IPS DF 6.9 (cell line): ENCODE measurements at regions not wholly inside any gene's neighbourhood (a gene's known extent, or its start where the extent isn't known, plus 50 kb on each side); places are given as distances from the start of the nearest gene placed in this dataset.

ENCODE experiments used
- DNase-seq: peaks from one replicate; pipeline ENCODE4 v3.0.0-alpha.2; 2013; ENCODE audit warnings: low read depth, low spot score
- H3K27ac ChIP-seq: one replicate; pipeline ENCODE4 v1.5.1; 2013; ENCODE audit warnings: low read length, control low read depth
- H3K27me3 ChIP-seq: 2 replicates; pipeline ENCODE4 v1.6.1; 2013; ENCODE audit warnings: mild to moderate bottlenecking, low read length; ENCODE audit not compliant: control insufficient read depth, insufficient read depth
- H3K36me3 ChIP-seq: 2 replicates; pipeline ENCODE4 v1.6.1; 2013; ENCODE audit warnings: low read length; ENCODE audit not compliant: control insufficient read depth, insufficient read depth
- H3K4me1 ChIP-seq: 2 replicates; pipeline ENCODE4 v1.6.1; 2013; ENCODE audit warnings: low read length; ENCODE audit not compliant: control insufficient read depth, insufficient read depth
- H3K4me3 ChIP-seq: 2 replicates; pipeline ENCODE4 v1.5.1; 2013; ENCODE audit warnings: mild to moderate bottlenecking, low read length
- H3K9me3 ChIP-seq: 2 replicates; pipeline ENCODE4 v1.6.1; 2013; ENCODE audit warnings: low read length, inconsistent platforms; ENCODE audit not compliant: control insufficient read depth, insufficient read depth
- WGBS: extraction: QIAGEN DNeasy Blood & Tissue Kit; methylation state at CpG from one replicate; pipeline ENCODE4 v1.1.7; 2013; ENCODE audit warnings: mixed read lengths, missing lambda C conversion rate; ENCODE audit not compliant: insufficient read length, insufficient coverage; 5-methylcytosine and 5-hydroxymethylcytosine counted together

- peak; percentile 13 for DNase-seq
- H3K4me3 ChIP-seq, result no peak overlapping the region
Observed at GRCh38 chr3:163328680-163329079, 1749.6 kb downstream of the SI start.

GRCh38 chr3:163327086-163327485 is 1751.2 kb downstream of the SI start:
- DNase-seq, result no peak
- Histone ChIP-seq H3K4me1 (no peaks in the 10 kb centered on the region), H3K27ac (no peak overlapping the region), H3K4me3 (no peak overlapping the region), H3K36me3 (no peaks in the 10 kb centered on the region), H3K27me3 (no peaks in the 10 kb centered on the region), H3K9me3 (no peaks in the 10 kb centered on the region; the same call in 1 of the 2 replicates)
- no CpG with 5 or more reads among the region's 2 CpGs for WGBS

More at GRCh38 chr3:163328680-163329079, 1749.6 kb downstream of the SI start:
- Histone ChIP-seq H3K27ac (no peak overlapping the region), H3K36me3 (no peaks in the 10 kb centered on the region), H3K27me3 (no peaks in the 10 kb centered on the region), H3K9me3 (no peaks in the 10 kb centered on the region; the same call in 1 of the 2 replicates), H3K4me1 (no peaks in the 10 kb centered on the region)
- WGBS, result no CpG with 5 or more reads among the region's 7 CpGs

DNA sequence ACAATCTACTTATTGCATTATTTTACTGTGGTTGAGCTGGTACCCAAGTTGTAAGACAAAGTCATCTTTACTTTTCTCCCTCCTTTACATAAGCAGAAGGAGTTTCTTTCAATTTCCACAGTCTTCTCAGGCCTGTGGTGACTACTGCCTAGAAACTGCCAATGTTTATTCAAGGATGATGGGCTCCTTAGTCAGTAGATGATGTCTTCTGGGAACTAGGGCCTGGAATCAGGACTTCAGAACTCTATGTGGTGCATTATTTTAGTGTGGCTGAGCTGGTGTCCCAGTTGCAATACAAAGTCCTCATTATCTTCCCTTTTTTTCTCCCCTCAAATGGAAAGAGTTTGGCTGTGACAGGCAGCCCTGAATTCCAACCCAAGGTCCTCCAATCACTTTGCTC is 1762.5 kb downstream of the SI start:
- no peak for DNase-seq
- no peaks in the 10 kb centered on the region for H3K27me3 ChIP-seq
- H3K36me3 ChIP-seq, result no peaks in the 10 kb centered on the region
- H3K4me1 ChIP-seq, result no peaks in the 10 kb centered on the region
- H3K27ac ChIP-seq, result no peak overlapping the region
- no peak overlapping the region for H3K4me3 ChIP-seq
- H3K9me3 ChIP-seq, result no peaks in the 10 kb centered on the region

DNA sequence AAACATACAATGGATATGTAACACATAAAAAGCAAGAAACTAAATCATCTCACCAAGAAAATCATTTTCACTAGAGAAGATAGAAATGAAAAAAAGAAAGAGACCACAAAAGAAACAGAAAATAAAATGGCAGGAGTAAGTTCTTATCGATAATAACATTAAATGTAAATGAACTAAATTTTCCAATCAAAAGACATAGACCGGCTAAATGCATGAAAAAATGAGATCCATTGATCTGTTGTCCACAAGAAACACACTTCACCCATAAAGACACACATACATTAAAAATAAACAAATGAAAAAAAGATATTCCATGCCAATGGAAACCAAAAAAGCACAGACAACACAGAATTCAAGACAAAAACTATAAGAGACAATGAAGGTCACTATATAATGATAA is 1771.9 kb downstream of the SI start:
- H3K9me3 ChIP-seq, result no peaks in the 10 kb centered on the region
- no peak overlapping the region for H3K4me3 ChIP-seq
- no peaks in the 10 kb centered on the region for H3K36me3 ChIP-seq
- H3K4me1 ChIP-seq, result no peaks in the 10 kb centered on the region
- WGBS, result no CpG with 5 or more reads among the region's 2 CpGs
- no peak overlapping the region for H3K27ac ChIP-seq
- no peaks in the 10 kb centered on the region for H3K27me3 ChIP-seq
- no peak for DNase-seq

GRCh38 chr3:163273694-163274093 is 1777.1 kb downstream of the OTOL1 start:
- no peak for DNase-seq
- no peaks in the 10 kb centered on the region for H3K36me3 ChIP-seq
- no peaks in the 10 kb centered on the region for H3K4me1 ChIP-seq
- H3K27me3 ChIP-seq, result no peaks in the 10 kb centered on the region
- no peak overlapping the region for H3K4me3 ChIP-seq
- H3K9me3 ChIP-seq, result no peaks in the 10 kb centered on the region
- no CpG with 5 or more reads among the region's 2 CpGs for WGBS
- H3K27ac ChIP-seq, result no peak overlapping the region

- Histone ChIP-seq H3K4me3 (no peak overlapping the region), H3K4me1 (no peaks in the 10 kb centered on the region), H3K27ac (no peak overlapping the region), H3K27me3 (no peaks in the 10 kb centered on the region), H3K9me3 (no peaks in the 10 kb centered on the region), H3K36me3 (no peaks in the 10 kb centered on the region)
- no peak for DNase-seq
Observed at GRCh38 chr3:163266731-163267130, 1770.1 kb downstream of the OTOL1 start.

DNA sequence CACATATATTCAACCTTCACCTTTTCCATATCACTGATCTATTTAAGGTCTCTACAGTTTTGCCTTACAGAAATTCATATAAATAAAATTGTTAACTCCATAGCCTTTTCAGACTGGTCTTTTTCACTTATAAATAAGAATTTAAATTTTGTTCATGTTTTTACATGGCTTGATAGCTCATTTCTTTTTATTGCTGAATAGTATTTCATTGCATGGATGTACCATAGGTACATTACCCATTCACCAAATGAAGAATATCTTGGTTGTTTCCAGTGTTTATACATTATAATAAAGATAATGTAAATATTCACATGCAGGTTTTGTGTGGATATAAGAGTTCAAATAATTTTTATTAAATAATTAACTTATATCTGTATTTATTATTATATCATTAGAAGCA is 1765.0 kb downstream of the OTOL1 start:
- H3K27me3 ChIP-seq, result no peaks in the 10 kb centered on the region

DNA sequence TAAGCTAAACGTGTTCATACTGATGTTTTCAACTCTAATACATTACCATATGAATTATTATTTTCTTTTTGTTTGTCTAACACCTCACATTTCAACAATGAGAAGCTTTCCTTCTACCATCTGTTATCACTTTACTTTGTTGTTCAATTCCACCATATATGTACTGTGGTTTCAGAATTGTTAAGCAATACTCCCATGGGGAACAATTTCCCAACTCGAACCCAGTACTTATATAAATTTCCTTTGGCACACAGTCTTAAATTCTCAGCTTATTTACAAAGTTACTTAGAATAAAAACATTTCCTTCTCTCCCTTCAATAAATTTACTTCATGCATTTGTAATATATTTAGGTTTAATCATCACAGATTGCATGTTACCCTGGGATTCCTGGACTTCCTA is 1764.4 kb downstream of the OTOL1 start:
- Histone ChIP-seq H3K27ac (no peak overlapping the region), H3K36me3 (no peaks in the 10 kb centered on the region), H3K4me1 (no peaks in the 10 kb centered on the region), H3K4me3 (no peak overlapping the region), H3K9me3 (no peaks in the 10 kb centered on the region), H3K27me3 (no peaks in the 10 kb centered on the region)
- DNase-seq, result no peak
- no CpG with 5 or more reads among the region's 2 CpGs for WGBS

More for the DNA sequence above, 1765.0 kb downstream of the OTOL1 start:
- Histone ChIP-seq H3K4me3 (no peak overlapping the region), H3K27ac (no peak overlapping the region), H3K9me3 (no peaks in the 10 kb centered on the region), H3K4me1 (no peaks in the 10 kb centered on the region), H3K36me3 (no peaks in the 10 kb centered on the region)
- no peak for DNase-seq

DNA sequence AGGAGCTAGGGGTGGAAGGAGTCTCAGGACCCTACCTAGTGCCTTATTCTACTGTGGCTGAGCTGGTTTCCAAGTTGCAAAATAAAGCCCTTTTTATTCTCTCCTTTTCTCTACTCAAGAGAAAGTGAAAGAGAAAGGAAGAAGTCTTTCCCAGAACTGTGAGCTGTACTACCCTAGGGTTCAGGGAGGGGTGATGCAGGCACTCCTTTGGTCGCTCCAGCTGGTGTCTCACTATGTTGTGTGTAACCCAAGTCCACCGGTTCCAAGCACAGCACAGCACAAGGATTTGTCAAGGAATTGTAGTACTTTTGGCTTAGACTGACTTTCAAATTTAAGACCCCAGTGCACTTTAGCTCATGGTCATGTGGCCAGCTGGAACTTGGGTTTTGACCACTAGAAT is 1721.7 kb downstream of the OTOL1 start:
- no peak overlapping the region for H3K27ac ChIP-seq
- no peak overlapping the region for H3K4me3 ChIP-seq
- no CpG with 5 or more reads among the region's 2 CpGs for WGBS
- no peaks in the 10 kb centered on the region for H3K4me1 ChIP-seq
- no peaks in the 10 kb centered on the region for H3K36me3 ChIP-seq
- DNase-seq, result no peak
- H3K27me3 ChIP-seq, result no peaks in the 10 kb centered on the region
- H3K9me3 ChIP-seq, result no peaks in the 10 kb centered on the region

DNA sequence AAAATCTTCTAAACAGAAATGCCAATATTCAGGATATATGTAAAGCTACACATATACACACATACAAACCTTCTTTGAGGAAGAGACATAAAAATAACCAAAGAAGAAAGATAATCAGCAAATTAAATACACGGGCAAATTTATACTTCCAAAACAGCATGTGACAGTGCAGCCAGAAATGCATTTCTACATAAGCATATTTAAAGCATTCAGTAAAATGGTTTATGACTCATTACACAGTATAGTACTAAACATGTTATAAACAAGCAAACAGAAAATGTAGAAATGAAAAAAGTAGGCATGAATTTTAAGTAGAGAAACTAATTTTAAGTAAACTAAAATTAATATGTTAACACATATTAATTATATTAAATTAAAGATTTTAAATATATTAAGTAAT is 1717.2 kb downstream of the OTOL1 start:
- no CpG with 5 or more reads among the region's 1 CpG for WGBS
- DNase-seq, result no peak
- H3K4me1 ChIP-seq, result no peaks in the 10 kb centered on the region
- H3K4me3 ChIP-seq, result no peak overlapping the region
- H3K27ac ChIP-seq, result no peak overlapping the region
- H3K36me3 ChIP-seq, result no peaks in the 10 kb centered on the region
- H3K9me3 ChIP-seq, result no peaks in the 10 kb centered on the region
- H3K27me3 ChIP-seq, result no peaks in the 10 kb centered on the region

DNA sequence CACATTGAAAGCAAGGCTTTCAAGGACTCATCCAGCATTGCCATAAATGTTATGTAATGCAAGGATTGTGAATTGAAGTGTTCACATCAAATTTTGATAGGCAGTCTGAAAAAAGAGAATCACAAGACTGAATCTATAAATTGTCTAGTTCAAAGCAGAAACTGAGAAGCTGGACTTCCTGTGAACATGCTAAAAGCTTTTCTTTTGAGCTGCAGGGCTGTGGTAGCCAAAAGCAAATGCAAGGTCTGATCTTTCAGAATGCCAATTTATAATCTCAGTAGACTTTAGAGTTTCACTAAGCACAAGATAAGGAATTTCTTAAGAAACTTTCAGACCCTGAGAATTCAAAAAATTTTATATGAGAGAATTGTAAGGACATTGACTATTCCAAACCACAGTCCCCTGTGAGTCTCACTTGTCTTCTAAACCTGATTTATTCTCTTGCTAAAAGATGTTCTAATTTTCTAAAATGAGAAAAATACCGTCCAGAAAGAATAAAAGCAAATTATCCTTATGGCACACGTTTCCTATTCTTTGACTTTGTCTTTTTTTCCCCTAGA is 1700.3 kb downstream of the OTOL1 start:
- Histone ChIP-seq H3K9me3 (no peaks in the 10 kb centered on the region), H3K4me1 (no peaks in the 10 kb centered on the region), H3K36me3 (no peaks in the 10 kb centered on the region), H3K4me3 (no peak overlapping the region), H3K27ac (no peak overlapping the region), H3K27me3 (no peaks in the 10 kb centered on the region)
- WGBS, result no CpG with 5 or more reads among the region's 2 CpGs
- DNase-seq, result no peak
